GM12891 (cell line): ENCODE measurements at regions not wholly inside any gene's neighbourhood (a gene's known extent, or its start where the extent isn't known, plus 50 kb on each side); places are given as distances from the start of the nearest gene placed in this dataset.

Experiments
- PAX5 ChIP-seq: IDR thresholded peaks from 2 replicates; pipeline ENCODE4 v1.6.1; 2011; ENCODE audit warnings: low read length, moderate library complexity, mild to moderate bottlenecking; ENCODE audit not compliant: insufficient read depth, severe bottlenecking
- POLR2A ChIP-seq: IDR thresholded peaks from 2 replicates; pipeline ENCODE4 v1.6.1; 2011; ENCODE audit warnings: low read depth, low read length, control low read depth
- SPI1 ChIP-seq: IDR thresholded peaks from 2 replicates; pipeline ENCODE4 v1.6.1; 2011; ENCODE audit warnings: low read depth, low read length, control low read depth

GRCh38 chr13:107548338-107548737 is 667.0 kb downstream of the LIG4 start:
- TF ChIP-seq PAX5, result no peak
- no peak for TF ChIP-seq POLR2A
- TF ChIP-seq SPI1, result no peak
